ENCODE measurements at regions not wholly inside any gene's neighbourhood (a gene's known extent, or its start where the extent isn't known, plus 50 kb on each side); places are given as distances from the start of the nearest gene placed in this dataset.
"Not testable (repeated sequence)": the region's sequence is repeated elsewhere in the genome, so short reads cannot be mapped to it uniquely, and the experiment has no call there.

- DNase-seq (ENCODE audit: low read depth): no peak
These were observed 112.5 kb downstream of the RRAGC start for GRCh38 chr1:38746941-38747600.

DNA sequence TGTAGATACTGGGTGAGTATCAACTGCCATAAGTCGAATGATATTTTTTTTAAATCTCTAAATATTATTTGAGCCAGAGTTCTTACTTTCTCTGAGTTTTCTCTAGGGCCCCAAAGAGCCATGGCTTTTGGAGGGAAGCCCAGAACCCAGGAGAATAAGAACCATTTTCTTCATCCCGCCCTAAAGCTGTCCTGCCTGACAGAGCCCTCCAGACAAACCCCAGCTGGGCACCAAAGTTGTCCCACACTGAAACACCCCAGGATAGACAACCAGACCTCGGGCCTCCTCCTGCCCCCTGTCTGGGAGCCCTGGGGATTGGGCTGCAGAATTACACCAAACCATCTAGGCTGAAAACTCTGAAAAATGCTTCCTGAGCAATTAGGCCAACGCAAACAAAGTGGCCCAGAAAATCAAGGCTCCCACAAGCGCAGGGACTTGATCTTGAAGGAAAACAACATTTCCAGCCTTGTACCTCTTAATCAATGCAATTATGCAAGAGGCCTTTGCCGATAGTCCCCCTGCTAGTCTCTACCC lies 113.1 kb downstream of the RRAGC start:
- no peak for DNase-seq (ENCODE audit: low read depth)

GRCh38 chr1:38745476-38746401 lies 113.8 kb downstream of the RRAGC start:
- DNase-seq (ENCODE audit: low read depth): no peak

DNA sequence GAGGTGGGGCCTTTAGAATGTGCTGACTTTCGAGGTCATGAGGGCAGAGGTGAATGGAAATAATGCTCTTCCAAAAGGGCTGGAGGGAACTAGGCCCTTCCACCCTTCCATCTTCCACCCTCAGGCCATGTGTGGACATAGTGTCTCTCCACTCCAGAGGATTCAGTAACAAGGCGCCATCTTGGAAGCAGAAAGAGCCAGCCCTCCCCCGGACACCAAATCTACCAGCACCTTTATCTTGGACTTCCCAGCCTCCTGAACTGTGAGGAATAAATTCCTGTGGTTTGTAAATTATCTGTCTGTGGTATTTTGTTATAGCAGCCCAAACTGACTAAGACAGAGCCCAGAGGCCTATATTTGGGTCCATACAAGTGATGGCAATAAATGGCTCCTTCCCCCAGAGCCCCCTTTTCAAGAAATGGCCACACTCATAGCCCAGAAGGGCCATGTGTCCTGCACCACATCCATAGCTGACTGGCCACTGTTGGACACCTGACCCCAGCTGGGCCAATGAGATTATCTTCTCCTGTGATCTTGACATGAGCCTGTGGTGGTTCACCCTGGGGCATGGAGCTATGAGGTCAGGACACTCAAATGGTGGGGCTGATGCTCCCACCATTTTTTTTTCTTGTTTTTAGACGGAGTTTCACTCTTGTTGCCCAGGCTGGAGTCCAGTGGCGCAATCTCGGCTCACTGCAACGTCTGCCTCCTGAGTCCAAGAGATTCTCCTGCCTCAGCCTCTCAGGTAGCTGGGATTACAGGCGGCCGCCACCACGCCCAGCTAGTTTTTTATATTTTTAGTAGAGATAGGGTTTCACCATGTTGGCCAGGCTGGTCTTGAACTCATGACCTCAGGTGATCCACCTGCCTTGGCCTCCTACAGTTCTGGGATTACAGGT lies 114.9 kb downstream of the RRAGC start:
- no peak for DNase-seq (ENCODE audit: low read depth)

DNA sequence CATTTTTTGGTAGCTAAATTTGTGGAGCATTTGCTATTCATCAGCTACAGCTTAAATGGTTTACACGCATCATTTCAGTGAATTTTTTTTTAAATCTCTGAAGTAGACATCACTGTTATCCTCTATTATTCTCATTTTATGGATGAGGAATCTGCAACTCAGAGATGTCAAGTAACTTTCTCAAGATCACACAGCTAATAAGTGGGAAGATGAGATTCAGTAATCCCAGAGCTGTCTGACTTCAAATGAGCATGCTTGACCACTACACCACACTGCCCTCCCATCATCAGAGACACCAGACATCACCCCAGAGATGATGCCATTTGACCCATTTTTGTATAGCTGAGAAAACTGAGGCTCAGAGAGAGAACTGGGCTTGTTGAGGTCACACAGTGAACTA lies 116.4 kb downstream of the RRAGC start:
- DNase-seq (ENCODE audit: low read depth): no peak

DNA sequence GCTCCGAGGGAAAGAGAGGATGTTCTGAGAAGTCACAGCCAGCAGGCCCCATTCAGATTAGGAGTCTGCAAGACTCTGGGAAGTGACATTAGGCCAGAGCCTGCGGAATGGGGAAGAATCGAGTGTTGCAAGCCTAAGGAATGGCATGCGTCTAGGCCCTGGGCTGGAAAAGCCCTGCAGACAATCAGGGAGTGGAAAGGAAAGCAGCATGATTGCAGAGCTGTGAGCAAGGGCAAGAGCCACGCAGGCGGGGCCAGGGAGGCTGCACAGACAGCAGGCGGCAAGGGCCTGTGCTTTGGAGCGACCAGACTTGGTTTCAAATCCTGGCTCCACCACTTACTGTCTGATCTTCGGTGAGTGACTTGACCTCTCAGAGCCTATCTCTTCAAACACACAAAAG lies 118.2 kb downstream of the RRAGC start:
- no peak for DNase-seq (ENCODE audit: low read depth)

- no peak for DNase-seq (ENCODE audit: low read depth)
These were observed 119.1 kb downstream of the RRAGC start for GRCh38 chr1:38740487-38740886.

- DNase-seq (ENCODE audit: low read depth): no peak
These were observed 121.4 kb downstream of the RRAGC start for GRCh38 chr1:38738207-38738606.

DNA sequence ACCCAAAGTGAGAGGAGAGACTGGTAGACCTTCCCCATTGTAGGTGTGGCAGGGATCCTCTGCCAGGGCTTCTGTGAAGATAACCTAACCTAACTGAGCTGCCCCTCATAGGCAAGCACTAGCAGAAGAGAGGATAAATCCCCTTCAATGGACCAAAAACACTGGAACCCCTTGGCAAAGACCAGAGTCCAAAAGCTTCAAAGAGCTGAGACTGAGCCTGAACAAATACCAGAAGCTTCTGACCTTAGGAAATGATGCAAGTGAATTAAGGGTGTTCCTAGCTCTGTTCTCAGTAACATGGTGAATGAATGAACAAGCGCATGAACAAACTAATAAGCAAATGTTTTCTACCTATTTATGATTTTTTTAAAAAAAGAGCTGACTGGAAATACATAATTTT lies 123.2 kb downstream of the RRAGC start:
- DNase-seq (ENCODE audit: low read depth): no peak

DNA sequence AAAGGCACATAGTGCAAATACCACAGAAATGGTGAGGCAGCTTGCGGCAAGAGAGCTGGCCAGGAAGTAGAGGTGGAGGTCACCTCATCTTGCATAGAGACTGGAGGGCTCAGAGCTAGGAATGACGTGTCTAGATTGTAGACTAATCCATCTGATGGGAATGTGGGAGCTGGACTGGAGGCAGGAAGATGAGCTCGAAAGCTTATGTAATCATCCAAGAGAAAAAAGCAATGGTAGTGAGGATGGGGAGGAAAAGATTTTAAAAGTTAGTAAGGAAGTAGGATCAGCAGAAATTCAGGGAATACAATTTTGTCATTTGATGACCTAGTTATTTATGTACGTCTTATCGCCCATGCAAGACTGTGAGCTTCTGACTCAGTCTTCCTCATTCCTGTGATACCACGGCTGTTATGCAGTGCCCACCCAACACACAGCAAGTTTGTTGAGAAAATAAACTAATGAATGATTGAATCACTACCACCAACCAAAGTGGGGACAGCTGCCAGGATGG lies 123.9 kb downstream of the RRAGC start:
- DNase-seq (ENCODE audit: low read depth): no peak

DNA sequence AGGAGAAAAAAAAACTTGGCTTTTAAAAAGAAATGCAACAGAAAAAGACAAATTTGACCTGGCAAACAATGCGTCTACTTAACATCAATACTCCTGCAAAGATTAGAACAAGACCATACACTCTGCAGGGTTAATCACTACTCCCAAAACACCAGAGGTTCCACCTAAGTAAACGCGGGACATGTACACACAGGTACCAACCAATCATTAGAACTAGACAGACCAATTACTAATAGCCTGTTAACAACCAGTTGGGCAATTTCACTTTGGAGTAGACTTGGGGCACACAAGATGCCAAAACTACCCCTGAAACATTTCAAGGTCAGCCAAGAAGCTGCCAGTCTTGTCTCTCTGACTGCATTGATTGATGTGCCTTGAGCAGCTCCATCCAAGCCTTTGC lies 125.8 kb downstream of the RRAGC start:
- DNase-seq (ENCODE audit: low read depth): no peak

DNA sequence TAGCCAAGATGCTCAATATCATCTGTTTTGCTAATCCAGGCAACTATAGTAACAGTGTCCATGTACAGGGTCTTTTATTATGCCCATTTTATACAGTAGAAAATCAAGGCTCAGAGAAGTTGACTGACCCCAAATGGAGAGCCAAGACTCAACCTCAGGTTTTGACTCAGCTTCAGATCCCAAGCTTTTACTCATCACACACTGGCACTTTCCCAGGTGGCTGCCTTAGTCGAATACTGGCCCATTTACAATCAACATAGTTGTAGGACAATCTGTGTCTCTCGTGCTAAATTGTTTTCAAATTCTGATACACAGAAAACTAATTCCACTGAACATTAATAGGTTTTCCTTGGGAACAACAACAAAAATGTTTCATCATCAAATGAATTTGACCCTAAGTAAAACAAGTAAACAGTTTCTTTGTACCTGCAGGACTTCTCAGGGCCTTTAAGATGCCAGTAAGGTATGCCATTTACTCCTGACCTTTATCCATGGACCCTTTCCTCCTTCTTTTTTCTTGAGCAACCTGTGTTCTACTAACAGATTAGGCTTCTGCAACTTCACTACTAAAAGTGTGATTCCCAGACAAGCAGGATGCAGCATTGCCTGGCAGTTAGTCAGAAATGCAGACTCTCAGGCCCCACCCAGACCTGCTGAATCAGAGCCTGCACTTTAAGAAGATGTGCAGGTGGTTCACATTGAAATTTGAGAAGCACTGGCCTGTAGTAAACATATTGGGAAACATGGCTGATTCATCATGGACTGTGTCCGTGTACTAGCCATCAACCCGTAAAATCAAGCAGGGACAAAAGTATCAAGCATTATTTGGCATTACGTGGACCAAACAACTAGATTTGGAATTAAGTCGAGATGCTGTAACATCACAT lies 128.8 kb downstream of the RRAGC start:
- DNase-seq (ENCODE audit: low read depth): no peak

- DNase-seq (ENCODE audit: low read depth): no peak
These were observed 131.0 kb downstream of the RRAGC start for GRCh38 chr1:38728585-38728908.

- DNase-seq (ENCODE audit: low read depth): no peak
These were observed 131.6 kb downstream of the RRAGC start for GRCh38 chr1:38727684-38728584.

DNA sequence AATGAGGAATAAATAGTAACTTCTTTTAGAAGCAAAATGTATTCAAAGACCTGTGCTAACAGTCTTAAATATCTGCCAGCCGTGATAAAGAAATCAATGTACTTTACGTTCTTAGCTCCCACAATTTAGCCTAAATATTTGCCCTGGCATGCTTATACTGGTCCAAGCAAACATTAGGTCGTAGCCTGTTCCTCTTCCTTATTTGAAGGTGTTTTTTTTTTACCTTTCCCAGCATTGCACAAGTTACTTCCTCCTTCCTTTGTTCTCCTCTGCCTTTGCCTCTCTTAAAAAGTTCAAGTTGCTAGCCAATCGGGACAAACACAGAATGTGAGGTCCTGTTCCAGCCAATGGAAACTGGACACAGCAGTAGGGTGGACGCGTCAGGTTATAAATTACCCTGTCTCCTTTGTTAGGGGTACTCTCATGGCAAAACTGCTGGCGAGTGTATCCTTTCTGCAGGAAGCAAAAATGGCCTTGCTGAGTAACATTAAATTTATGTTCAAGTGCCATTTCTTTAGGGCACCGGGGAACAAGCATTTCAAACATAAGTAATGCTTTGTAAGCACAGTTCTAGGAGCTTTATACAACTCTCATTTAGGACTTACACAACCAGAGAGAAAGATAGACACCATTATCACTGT lies 134.1 kb downstream of the RRAGC start:
- not testable (repeated sequence) for DNase-seq (ENCODE audit: low read depth)

DNA sequence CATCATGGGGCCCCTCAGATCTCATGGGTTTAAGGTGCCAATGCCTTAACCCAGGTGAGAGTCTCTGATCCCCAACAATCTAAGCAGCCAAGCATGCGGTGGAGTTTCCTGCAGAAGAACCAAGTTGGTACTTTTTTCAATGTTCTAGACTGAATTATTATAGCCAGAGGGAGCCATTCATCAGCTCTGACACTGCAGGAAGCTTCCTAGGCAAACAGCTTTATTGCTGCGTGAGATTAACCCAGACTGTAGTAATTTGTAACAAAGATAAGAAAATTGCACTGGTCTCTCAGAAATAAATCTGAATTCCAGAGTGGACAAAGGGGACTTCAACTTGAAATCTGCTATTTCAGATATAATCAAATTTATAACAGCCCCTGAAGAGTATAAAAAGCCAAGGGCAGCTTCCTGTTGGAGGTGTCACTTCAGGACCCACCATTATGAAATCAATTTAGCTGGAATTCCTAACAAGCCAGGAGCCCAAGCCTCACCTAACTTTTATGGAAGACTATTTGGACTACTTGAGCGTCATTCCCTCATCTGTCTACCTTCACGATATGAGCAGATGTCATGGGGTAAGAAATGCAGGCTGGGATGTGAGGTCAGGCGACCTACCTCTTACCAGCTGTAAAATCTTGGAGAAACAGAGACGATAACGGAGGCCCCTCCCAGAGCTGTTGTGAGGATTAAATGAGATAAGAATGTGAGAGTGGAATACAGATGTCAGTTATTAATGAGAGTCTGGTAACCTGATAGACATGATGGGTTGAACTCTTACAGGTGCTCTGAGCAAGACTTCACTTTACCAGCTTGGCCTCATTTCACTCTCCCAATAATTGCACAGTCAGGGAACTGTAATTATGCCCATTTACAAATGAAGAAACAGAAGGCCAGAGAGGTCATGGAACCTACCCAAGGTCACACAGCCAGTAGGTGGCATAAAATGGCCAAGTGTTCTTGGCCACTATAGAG lies 135.1 kb downstream of the RRAGC start:
- no peak for DNase-seq (ENCODE audit: low read depth)

DNA sequence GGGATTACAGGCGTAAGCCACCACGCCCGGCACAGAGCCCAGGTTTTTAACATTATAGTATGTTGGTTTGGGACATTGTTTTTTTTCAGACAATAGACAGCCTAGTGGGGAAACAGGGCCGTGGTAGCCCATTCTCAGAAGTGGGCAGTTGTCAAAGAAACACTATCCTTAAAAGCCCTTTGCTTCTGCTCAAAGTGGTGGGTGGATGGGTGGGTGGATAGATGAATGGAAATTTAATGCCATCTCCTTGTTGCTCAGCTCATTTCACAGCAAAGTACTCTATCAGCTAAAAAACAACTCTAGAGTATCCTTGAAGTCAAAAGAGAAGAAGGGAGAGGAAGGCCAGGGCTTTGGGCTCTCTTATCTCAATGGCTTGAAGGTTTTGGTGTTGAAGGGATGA lies 137.8 kb downstream of the RRAGC start:
- no peak for DNase-seq (ENCODE audit: low read depth)

DNA sequence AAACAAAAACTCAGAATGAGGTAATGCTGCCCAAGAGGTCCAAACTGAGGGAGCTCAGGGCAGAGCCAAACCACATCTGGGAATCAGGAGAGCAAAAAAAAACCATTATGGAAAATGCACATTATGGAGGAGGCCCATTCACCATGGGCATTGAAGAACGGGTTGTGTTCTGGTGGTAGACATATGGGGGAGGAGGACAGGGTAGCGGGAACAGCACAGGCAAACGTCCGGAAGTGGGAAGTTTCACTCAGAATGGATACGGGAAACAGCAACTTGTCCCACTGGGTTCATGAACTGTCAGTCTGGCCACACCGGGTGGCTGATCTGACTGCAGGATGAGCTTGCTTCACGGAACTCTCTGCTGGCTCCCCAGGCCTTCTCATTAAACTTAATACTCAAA lies 139.7 kb downstream of the RRAGC start:
- DNase-seq (ENCODE audit: low read depth): no peak

Measured in activated T-cell treated with anti-CD3 and anti-CD28 coated beads for 1 hour (primary cell).